NCI-H146 treated with DMSO at 0.1 percent for 48 hours (cell line): ENCODE measurements at regions not wholly inside any gene's neighbourhood (a gene's known extent, or its start where the extent isn't known, plus 50 kb on each side); places are given as distances from the start of the nearest gene placed in this dataset.

Experiments
- DNase-seq: peaks from one replicate; lab custom pipeline; 2025; ENCODE audit not compliant: unreplicated experiment; lab: John Stamatoyannopoulos, UW

GRCh38 chr5:74075501-74076484 lies 449.8 kb downstream of the ARHGEF28 start:
- DNase-seq, result no peak

- no peak for DNase-seq
These were observed 448.1 kb downstream of the ARHGEF28 start for GRCh38 chr5:74074111-74074510.

- DNase-seq, result no peak
These were observed 447.3 kb downstream of the ARHGEF28 start for GRCh38 chr5:74073257-74073656.

GRCh38 chr5:74072646-74073045 lies 446.6 kb downstream of the ARHGEF28 start:
- no peak for DNase-seq

GRCh38 chr5:74070766-74071165 lies 444.8 kb downstream of the ARHGEF28 start:
- DNase-seq, result no peak

- no peak for DNase-seq
These were observed 443.7 kb downstream of the ARHGEF28 start for GRCh38 chr5:74069741-74070140.

GRCh38 chr5:74067748-74068541 lies 441.9 kb downstream of the ARHGEF28 start:
- no peak for DNase-seq

GRCh38 chr5:74064911-74065310 lies 438.9 kb downstream of the ARHGEF28 start:
- DNase-seq, result no peak

- no peak for DNase-seq
These were observed 438.2 kb downstream of the ARHGEF28 start for GRCh38 chr5:74064225-74064624.

GRCh38 chr5:74063821-74064220 lies 437.8 kb downstream of the ARHGEF28 start:
- no peak for DNase-seq

GRCh38 chr5:74063346-74063745 lies 437.4 kb downstream of the ARHGEF28 start:
- no peak for DNase-seq

GRCh38 chr5:74061292-74061691 lies 435.3 kb downstream of the ARHGEF28 start:
- DNase-seq, result no peak

- no peak for DNase-seq
These were observed 433.7 kb downstream of the ARHGEF28 start for GRCh38 chr5:74059706-74060105.

- no peak for DNase-seq
These were observed 430.8 kb downstream of the ARHGEF28 start for GRCh38 chr5:74056789-74057164.

GRCh38 chr5:74056107-74056788 lies 430.3 kb downstream of the ARHGEF28 start:
- no peak for DNase-seq

GRCh38 chr5:74055486-74056106 lies 429.6 kb downstream of the ARHGEF28 start:
- DNase-seq, result no peak

- DNase-seq, result no peak
These were observed 428.8 kb downstream of the ARHGEF28 start for GRCh38 chr5:74054641-74055421.

GRCh38 chr5:74054139-74054538 lies 428.1 kb downstream of the ARHGEF28 start:
- DNase-seq, result peak; percentile 77

- DNase-seq, result no peak
These were observed 426.6 kb downstream of the ARHGEF28 start for GRCh38 chr5:74052441-74053221.
